ENCODE measurements at regions not wholly inside any gene's neighbourhood (a gene's known extent, or its start where the extent isn't known, plus 50 kb on each side); places are given as distances from the start of the nearest gene placed in this dataset.

DNA sequence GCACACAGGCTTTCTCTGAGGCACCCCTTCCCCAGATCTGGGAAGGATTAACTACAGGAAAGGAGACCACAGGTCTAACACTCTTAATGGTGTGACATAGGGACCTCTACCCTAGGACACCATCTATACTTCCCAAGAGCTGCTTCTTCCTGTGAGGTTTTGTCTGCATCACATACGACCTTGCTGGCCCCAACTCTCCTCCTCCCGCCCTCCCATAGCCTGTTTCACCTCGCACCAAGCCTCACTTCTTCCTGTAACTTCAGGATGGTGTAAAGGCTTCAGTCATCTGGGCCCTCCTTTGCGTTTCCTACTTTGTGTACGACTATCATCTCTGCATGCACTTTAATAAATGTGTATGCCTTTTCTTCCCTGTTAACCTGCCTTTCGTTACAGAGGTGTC is 274.3 kb downstream of the KLF6 start:
- DNase-seq = no peak

DNA sequence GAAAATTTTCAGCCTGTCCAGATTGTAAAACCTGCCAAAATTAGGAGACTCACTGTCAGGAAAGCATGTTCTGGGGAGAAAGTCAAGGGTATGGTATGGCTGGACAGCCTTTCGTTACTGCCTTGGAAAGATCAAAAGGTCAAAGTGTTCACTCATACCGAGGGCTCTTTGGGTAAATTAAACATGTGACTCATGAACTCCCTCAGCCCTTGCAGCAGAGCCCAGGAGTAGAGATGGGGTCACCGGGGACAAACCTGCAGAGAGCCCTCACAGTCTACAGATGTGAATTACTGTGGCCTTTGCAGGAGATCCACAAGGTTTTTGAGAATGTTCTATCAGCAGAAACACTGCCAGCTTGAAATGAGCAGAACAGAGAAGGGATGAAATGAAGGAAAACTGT is 275.7 kb downstream of the KLF6 start:
- DNase-seq = no peak

- no peak for DNase-seq
These were observed 281.7 kb downstream of the KLF6 start for GRCh38 chr10:3503299-3503698.

DNA sequence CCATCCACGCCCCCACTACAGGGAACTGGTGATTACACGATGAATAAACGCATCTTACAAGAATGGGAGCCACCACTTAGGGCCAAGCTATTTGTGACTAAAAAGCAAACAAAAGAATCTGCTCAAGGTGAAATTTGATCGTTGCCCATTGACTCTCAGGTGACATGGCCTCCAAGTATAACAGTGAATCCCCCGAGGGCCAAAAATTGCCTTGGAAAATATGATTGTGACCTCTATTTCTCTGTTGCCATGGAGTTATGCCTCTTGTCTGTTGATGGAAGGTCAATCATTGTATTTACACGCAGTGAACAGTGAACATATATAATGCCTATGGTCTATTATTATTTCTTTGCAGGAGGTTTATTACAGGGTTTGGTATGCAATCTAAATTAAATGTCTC is 282.3 kb downstream of the KLF6 start:
- no peak for DNase-seq

DNA sequence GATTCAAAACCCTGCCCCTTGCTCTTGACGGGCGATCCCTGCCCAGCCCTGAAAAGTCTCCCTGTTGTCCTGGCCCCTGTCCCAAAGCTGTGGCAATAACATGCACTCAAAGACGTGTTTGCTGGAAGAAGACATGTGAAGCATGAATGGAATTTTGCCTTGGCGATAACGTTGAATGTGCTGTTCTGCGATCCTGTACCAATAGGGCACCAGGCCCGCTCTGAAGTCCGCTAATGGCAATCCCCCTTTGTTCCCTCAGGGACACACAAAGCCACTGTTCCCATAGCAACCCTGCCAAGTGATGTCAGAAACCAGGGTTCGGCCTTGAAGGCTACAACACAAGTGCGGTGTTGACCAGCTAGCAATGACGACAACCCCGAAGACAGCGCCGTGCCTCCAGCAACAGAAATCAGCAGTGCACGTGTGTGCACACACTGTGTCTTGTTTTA is 284.6 kb downstream of the KLF6 start:
- DNase-seq = no peak

DNA sequence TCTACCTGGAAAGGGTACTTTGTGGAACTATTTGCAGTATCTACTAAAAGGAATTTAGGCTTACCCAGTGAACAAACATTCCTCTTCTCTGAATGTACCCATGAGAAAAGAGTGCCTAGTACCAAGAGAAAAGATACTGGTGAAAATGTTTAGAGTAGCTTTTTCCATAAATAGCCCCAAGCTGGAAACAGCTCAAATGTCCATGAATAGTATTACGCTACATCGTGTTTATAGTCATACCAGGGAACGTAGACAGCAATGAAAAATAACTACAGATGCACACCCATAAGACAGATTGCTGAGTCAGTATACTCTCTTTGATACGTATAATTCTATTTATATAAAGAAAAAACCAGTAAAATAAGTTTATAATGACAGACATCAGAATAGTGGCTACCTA is 285.9 kb downstream of the KLF6 start:
- no peak for DNase-seq

- DNase-seq = no peak
These were observed 287.4 kb downstream of the KLF6 start for GRCh38 chr10:3497581-3497980.

- no peak for DNase-seq
These were observed 288.9 kb downstream of the KLF6 start for GRCh38 chr10:3496138-3496537.

- DNase-seq = no peak
These were observed 289.7 kb downstream of the KLF6 start for GRCh38 chr10:3495281-3495680.

GRCh38 chr10:3494838-3495230 is 290.2 kb downstream of the KLF6 start:
- no peak for DNase-seq

DNA sequence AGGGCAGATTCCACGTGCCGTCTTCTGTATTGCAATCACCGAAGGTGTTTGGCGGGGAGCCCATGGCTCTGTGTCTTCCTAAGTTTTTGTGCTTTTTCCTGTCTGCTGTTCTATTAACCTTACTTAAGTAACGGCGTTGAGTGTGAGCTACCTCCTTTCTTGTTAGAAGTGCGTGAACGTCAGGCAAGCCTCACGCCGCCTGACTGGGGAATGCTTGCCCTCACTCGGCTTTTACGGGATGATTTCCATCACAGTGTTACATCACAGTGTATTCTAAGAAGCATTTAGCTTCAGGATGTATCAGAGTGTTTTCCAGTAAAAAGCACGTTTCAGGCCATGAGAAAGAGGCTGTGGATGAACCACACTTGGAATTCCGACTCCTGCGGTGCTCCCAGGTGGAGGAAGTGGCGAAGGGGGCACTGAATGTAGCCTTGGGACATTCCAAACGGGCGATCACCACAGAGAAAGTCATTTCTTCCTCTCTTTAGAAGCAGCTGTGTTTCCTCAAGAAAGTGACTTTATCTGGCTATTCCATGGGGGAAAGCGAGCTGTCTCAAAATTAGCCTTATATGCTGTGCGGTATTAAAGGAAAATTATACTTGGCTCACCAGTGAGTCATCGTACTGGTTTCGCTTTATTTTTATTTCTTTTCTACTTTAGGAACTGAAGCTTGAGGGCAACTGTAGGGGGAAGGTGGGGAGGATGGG is 290.7 kb downstream of the KLF6 start:
- no peak for DNase-seq

DNA sequence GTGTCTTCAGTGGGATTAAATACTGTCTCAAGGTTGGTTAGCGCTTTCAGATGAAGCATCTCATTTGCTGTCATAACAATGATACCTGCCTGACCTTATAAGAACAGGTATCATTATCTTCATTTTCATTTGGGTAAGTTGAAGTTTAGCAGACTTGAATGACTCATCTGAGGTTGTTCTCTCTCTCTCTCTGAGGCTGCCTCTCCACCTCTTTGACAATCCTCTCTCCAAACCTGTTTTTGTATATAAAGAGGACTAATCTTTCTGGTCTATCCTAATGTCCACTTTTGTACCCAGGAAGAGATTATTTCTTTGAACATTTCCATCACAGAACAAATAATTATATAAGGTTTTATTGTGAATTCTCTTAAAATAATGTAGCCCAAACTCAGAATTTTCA is 291.4 kb downstream of the KLF6 start:
- DNase-seq = no peak

- no peak for DNase-seq
These were observed 293.4 kb downstream of the KLF6 start for GRCh38 chr10:3491571-3491970.

DNA sequence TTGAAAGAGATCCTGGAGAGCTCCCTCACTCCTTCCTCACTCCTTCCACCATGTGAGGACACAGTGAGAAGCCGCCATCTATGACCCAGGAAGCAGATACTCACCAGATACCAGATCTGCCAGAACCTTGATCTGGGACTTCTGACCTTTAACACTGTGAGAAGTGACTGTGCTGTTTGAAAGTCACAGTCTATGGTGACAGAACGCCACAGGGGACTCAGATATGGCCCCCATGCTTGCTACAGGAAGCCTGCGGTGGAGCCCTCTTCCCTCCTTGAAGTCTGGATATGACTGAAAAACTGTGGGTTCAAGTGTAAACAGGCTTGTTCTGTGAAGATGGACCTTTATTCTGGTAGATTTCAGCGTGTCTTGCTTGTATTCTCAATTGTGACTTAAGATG is 297.8 kb downstream of the KLF6 start:
- DNase-seq = no peak

DNA sequence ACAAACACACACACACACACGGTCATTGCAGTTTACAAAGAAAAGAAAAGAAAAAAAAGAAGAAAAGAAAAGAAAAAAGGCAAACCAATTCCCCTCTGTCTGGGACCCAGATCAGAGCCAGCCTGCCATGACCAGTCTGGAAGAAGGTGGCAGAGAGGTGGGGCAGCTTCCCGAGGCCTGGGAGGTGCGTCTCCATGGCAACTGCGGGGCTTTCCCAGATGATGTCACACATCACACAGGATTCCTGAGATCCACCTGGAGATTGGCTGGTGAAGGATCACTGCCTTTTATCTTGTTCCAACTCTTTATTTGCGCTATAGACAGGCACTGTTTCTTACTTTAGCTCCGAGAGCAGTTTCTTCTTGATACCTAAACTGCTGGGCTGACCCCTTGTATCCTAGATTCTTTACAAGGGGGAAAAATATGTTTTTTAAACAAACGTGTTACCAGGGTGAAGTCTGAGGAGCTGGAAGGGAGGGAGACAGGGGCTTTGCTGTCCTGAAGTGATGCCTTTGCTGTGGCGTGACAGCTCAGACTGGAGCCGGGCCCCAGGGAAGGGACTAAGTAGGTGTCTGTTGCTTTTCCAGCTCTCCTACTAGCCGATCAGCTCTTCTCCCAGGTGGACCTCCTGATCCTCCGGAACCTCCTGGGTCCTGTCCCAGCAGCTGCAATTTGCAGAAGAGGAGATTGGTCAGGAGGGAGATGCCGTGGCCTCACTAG is 298.5 kb downstream of the KLF6 start:
- DNase-seq = no peak

- no peak for DNase-seq
These were observed 299.8 kb downstream of the KLF6 start for GRCh38 chr10:3485057-3485686.

GRCh38 chr10:3484306-3485056 is 300.5 kb downstream of the KLF6 start:
- no peak for DNase-seq

GRCh38 chr10:3482200-3482993 is 302.6 kb downstream of the KLF6 start:
- DNase-seq = no peak

DNA sequence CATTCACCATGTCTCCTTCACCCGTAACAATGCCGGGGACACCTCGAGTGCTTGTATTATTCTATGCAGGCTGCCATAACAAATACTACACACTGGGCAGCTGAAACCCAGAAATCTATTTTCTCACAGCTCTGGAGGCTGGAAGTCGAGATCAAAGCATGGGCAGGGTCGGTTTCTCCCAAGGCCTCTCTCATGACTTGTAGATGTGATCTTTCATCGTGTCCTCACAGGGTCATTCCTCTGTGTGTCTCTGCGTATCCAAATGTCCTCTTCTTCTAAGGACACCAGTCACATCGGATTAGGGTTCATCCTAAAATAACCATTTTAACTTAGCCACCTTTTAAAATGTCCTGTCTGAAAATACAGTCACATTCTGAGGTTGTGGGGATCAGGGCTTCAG is 303.5 kb downstream of the KLF6 start:
- no peak for DNase-seq

GRCh38 chr10:3480990-3481315 is 304.1 kb downstream of the KLF6 start:
- DNase-seq = no peak

GRCh38 chr10:3480281-3480989 is 304.6 kb downstream of the KLF6 start:
- no peak for DNase-seq

DNA sequence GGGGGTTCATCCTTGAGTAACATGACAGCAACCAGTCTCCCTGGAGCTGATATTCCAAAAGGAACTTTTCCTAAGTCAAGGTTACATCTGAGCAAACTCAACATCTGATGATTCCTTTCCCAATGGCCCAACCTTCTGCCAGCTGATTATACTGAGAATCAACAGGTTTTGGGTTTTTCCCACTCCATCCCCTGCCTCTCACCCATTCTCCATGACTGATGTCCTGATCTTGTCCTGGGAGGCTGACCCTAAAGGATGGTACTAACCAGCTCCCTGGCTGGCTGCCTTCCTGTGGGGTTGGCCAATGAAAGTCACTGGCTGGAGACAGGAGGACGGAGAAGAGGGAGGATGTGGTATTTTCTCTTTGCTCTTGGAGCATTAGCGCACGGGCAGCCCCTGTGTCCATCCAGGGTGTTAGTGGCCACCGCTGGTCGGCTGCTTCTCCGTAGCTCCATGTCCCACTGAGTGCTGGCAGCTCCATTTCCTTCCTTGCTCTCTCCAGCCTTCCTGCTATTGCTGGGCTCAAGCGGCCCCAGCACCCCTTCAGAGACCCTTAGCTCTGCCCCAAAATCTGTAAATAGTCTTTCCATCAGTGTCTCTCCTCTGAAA is 306.2 kb upstream of the PITRM1 start:
- no peak for DNase-seq
